ENCODE measurements at regions not wholly inside any gene's neighbourhood (a gene's known extent, or its start where the extent isn't known, plus 50 kb on each side); places are given as distances from the start of the nearest gene placed in this dataset.

GRCh38 chr5:172575816-172576545 lies 65.1 kb upstream of the NEURL1B start:
- CTCF ChIA-PET, result no interaction called here
- no peak for DNase-seq (ENCODE audit: low read depth)
- Histone ChIP-seq H3K36me3 (ENCODE audit: control insufficient read depth, insufficient read depth, low read length) (no peaks in the 10 kb centered on the region), H3K27me3 (ENCODE audit: control insufficient read depth, insufficient read depth, low read length) (peaks cover 8% of the 10 kb centered on the region), H3K4me3 (ENCODE audit: low read depth, low read length) (no peak overlapping the region)
- TF ChIP-seq CTCF (IDR thresholded peaks at IDR 0.05; ENCODE audit: insufficient read depth, low read depth, low read length), result no peak
- POLR2A ChIA-PET, result no interaction called here

- peaks cover 8% of the 10 kb centered on the region for H3K27me3 ChIP-seq (ENCODE audit: control insufficient read depth, insufficient read depth, low read length)
- no peaks in the 10 kb centered on the region for H3K36me3 ChIP-seq (ENCODE audit: control insufficient read depth, insufficient read depth, low read length)
- no peak for DNase-seq (ENCODE audit: low read depth)
- H3K4me3 ChIP-seq (ENCODE audit: low read depth, low read length), result no peak overlapping the region
- ChIA-PET CTCF (no interaction called here), POLR2A (no interaction called here)
- no peak for TF ChIP-seq CTCF (IDR thresholded peaks at IDR 0.05; ENCODE audit: insufficient read depth, low read depth, low read length)
These were observed 65.6 kb upstream of the NEURL1B start for GRCh38 chr5:172575416-172575815.

GRCh38 chr5:172574871-172575223 lies 66.2 kb upstream of the NEURL1B start:
- no peak overlapping the region for H3K4me3 ChIP-seq (ENCODE audit: low read depth, low read length)
- no peak for DNase-seq (ENCODE audit: low read depth)
- CTCF ChIA-PET, result no interaction called here
- no peaks in the 10 kb centered on the region for H3K36me3 ChIP-seq (ENCODE audit: control insufficient read depth, insufficient read depth, low read length)
- H3K27me3 ChIP-seq (ENCODE audit: control insufficient read depth, insufficient read depth, low read length), result peaks cover 10% of the 10 kb centered on the region
- POLR2A ChIA-PET, result no interaction called here
- no peak for TF ChIP-seq CTCF (IDR thresholded peaks at IDR 0.05; ENCODE audit: insufficient read depth, low read depth, low read length)

GRCh38 chr5:172573986-172574870 lies 66.8 kb upstream of the NEURL1B start:
- POLR2A ChIA-PET, result no interaction called here
- Histone ChIP-seq H3K27me3 (ENCODE audit: control insufficient read depth, insufficient read depth, low read length) (peaks cover 13% of the 10 kb centered on the region), H3K4me3 (ENCODE audit: low read depth, low read length) (no peak overlapping the region), H3K36me3 (ENCODE audit: control insufficient read depth, insufficient read depth, low read length) (no peaks in the 10 kb centered on the region)
- TF ChIP-seq CTCF (IDR thresholded peaks at IDR 0.05; ENCODE audit: insufficient read depth, low read depth, low read length), result no peak
- CTCF ChIA-PET, result no interaction called here
- DNase-seq (ENCODE audit: low read depth), result no peak

GRCh38 chr5:172573120-172573882 lies 67.8 kb upstream of the NEURL1B start:
- TF ChIP-seq CTCF (IDR thresholded peaks at IDR 0.05; ENCODE audit: insufficient read depth, low read depth, low read length), result no peak
- Histone ChIP-seq H3K27me3 (ENCODE audit: control insufficient read depth, insufficient read depth, low read length) (peaks cover 13% of the 10 kb centered on the region), H3K4me3 (ENCODE audit: low read depth, low read length) (no peak overlapping the region), H3K36me3 (ENCODE audit: control insufficient read depth, insufficient read depth, low read length) (no peaks in the 10 kb centered on the region)
- ChIA-PET CTCF (no interaction called here), POLR2A (interaction anchor here (0.7 kb wide), 1 partner anchor 14 kb away, joined by 3 read pairs; no protein-coding TSS in a partner anchor)
- DNase-seq (ENCODE audit: low read depth), result no peak

Measured in BJ (cell line).